ENCODE measurements at regions not wholly inside any gene's neighbourhood (a gene's known extent, or its start where the extent isn't known, plus 50 kb on each side); places are given as distances from the start of the nearest gene placed in this dataset.
A peak's percentile ranks its signal among the peaks of the same experiment; 100 is the strongest.

DNA sequence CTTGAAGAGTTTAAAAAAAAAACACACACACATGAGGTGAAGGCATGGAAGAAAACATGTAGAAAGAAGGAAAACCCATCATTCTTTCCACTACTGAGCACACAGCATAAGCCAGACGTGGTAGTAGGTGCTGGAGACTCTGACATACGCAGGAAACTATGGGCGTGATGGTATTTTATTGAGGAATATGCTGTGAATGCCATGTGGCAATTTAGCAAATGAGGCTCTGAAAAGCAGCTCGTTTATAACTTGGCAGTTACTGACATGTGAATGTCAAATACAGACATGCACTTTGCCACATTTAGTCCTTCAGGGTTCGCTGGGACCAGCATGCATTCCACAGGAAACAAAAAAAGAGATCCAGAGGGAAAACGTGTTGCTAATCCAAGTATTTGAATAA lies 74.3 kb upstream of the IFNAR2 start:
- DNase-seq (ENCODE audit: low spot score) = no peak

DNA sequence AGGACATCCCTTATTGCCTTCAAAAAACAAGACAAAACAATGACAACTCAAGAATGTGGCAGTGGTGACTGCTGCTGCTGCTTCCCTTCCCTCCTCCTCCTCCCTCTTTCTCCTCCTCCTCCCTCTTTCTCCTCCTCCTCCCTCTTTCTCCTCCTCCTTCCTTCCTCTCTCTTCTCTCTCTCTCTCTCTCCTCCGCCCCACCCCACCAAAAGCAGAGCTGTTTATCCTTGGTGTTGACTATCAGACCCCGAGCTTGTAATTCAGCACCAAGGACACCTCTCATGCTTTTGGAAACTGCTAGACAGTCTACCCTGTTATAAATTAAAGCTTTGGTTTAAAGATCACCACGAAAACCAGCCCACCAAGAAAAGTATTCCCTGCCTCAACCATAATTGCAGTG lies 72.4 kb upstream of the IFNAR2 start:
- peak; percentile 22 for DNase-seq (ENCODE audit: low spot score)

DNA sequence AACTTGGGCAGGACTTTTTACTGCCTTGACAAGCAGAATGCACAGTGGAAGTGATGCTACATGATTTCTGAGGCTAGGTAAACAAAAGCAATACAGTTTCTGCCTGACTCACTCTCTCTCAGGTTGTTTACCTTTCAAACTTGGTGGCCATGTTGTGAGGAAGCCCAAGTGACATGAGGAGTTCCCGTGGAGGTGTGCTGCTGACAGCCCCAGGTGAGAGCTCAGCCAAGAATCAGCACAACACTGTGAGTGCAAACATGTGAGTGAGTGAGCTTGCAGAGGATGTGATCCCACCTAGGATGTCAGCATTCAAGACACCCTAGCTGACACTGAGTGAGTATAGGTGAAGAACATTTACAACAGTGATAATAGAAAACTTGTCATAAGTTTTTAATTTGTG lies 71.1 kb upstream of the IFNAR2 start:
- DNase-seq (ENCODE audit: low spot score) = no peak

DNA sequence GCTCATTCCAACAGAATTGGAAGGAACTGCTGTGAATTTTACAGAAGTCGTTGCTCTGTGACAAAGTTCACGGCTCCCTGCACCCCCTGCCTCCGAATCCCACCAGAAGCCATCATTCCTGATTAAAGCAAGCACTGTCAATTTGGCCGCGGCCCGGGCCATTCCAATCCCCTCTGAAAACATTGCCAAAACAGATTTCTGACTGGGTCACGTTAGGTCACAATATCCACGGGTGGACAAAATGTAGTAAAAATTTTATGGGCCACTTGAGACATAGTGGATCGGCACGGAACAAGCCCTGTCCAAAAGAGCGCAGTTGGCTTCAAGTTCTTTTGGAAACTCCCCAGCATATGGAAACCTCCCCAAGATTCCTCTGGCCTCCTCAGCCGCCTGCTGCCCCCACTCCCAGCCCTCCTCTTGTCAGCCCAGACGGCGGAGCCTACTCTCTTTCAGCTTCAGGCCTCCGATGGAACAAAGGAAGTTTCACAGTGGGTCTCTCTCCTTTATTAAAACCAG lies 67.2 kb upstream of the IFNAR2 start:
- DNase-seq (ENCODE audit: low spot score) = no peak

DNA sequence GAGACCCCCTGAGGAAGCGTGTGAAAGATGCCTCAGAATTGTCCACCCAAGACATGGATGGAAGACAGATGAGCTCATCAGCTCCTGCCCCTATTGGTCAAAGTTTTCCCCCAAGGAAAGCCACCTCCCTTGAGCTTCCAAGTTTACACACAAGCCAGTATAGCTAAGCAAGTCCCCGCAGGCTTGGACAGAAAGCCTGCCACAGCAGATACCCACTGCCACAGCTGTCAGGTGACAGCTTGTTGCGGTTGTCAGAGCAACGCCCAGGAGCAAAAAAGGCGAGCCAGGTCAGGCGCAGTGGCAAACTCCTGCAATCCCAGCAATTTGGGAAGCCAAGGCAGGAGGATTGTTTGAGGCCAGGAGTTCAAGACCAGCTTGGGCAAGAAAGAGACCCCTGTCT lies 60.9 kb upstream of the IFNAR2 start:
- DNase-seq (ENCODE audit: low spot score) = no peak

- DNase-seq (ENCODE audit: low spot score) = no peak
These were observed 60.4 kb upstream of the IFNAR2 start for GRCh38 chr21:33169359-33169758.

- DNase-seq (ENCODE audit: low spot score) = no peak
These were observed 58.0 kb upstream of the IFNAR2 start for GRCh38 chr21:33171616-33172169.

GRCh38 chr21:33174756-33175155 lies 55.0 kb upstream of the IFNAR2 start:
- no peak for DNase-seq (ENCODE audit: low spot score)

All from A172 (cell line).